Mesenchymal stem cell (in vitro differentiated cells and primary cell): ENCODE measurements at regions not wholly inside any gene's neighbourhood (a gene's known extent, or its start where the extent isn't known, plus 50 kb on each side); places are given as distances from the start of the nearest gene placed in this dataset.
"Not testable (repeated sequence)": the region's sequence is repeated elsewhere in the genome, so short reads cannot be mapped to it uniquely, and the experiment has no call there.

Experiments used
- DNase-seq: peaks from one replicate; pipeline ENCODE4 v3.0.0-alpha.2; 2013
- H2AFZ ChIP-seq: one replicate; pipeline ENCODE4 v1.6.1; 2013; ENCODE audit warnings: low read depth, mild to moderate bottlenecking, control low read depth, inconsistent platforms, low read length, moderate library complexity
- H2AK5ac ChIP-seq: 2 replicates; pipeline ENCODE4 v1.6.1; 2013; ENCODE audit warnings: low read length, moderate library complexity, mild to moderate bottlenecking, inconsistent platforms; ENCODE audit not compliant: severe bottlenecking
- H2BK120ac ChIP-seq: one replicate; pipeline ENCODE4 v1.6.1; 2013; ENCODE audit warnings: low read depth, mild to moderate bottlenecking, inconsistent platforms, low read length, moderate library complexity
- H2BK12ac ChIP-seq, 2 experiments: one replicate each; pipeline ENCODE4 v1.6.1; 2013; ENCODE audit warnings: inconsistent platforms in 2 of 2, low read length in 2 of 2, mild to moderate bottlenecking in 2 of 2, moderate library complexity in 2 of 2, control low read depth in 1 of 2
- H2BK15ac ChIP-seq: one replicate; pipeline ENCODE4 v1.6.1; 2013; ENCODE audit warnings: mild to moderate bottlenecking, low read depth, inconsistent platforms; ENCODE audit not compliant: poor library complexity, severe bottlenecking
- H2BK5ac ChIP-seq: 2 replicates; pipeline ENCODE4 v1.6.1; 2013; ENCODE audit warnings: low read depth, mild to moderate bottlenecking, low read length, control low read depth, inconsistent platforms; ENCODE audit not compliant: poor library complexity, severe bottlenecking
- H3K14ac ChIP-seq, 2 experiments: one replicate each; pipeline ENCODE4 v1.6.1; 2013; ENCODE audit warnings: inconsistent platforms in 2 of 2, low read length in 2 of 2, control low read depth in 1 of 2, mild to moderate bottlenecking in 1 of 2, moderate library complexity in 1 of 2
- H3K18ac ChIP-seq, 2 experiments: one replicate each; pipeline ENCODE4 v1.6.1; 2013; ENCODE audit warnings: inconsistent platforms in 2 of 2, low read length in 2 of 2, control low read depth in 1 of 2, low read depth in 1 of 2, mild to moderate bottlenecking in 1 of 2
- H3K23ac ChIP-seq, 2 experiments: one replicate each; pipeline ENCODE4 v1.6.1; 2013; ENCODE audit warnings: inconsistent platforms in 2 of 2, low read length in 2 of 2, mild to moderate bottlenecking in 2 of 2, moderate library complexity in 2 of 2, control low read depth in 1 of 2
- H3K27ac ChIP-seq: 2 replicates; pipeline ENCODE4 v1.5.1; 2013; ENCODE audit warnings: mild to moderate bottlenecking, moderate library complexity, low read length, control low read depth, inconsistent platforms; ENCODE audit not compliant: poor library complexity, severe bottlenecking
- H3K27me3 ChIP-seq, 2 experiments: 2 replicates each; pipeline versions ENCODE4 v1.6.1 to v1.7.0; 2013; ENCODE audit warnings: low read length in 2 of 2, mild to moderate bottlenecking in 2 of 2, moderate library complexity in 2 of 2, control low read depth in 1 of 2, inconsistent platforms in 1 of 2; ENCODE audit not compliant: control insufficient read depth in 1 of 2, insufficient read depth in 1 of 2
- H3K36me3 ChIP-seq, 2 experiments: 2 replicates each; pipeline versions ENCODE4 v1.6.1 to v1.7.0; 2013; ENCODE audit warnings: low read length in 2 of 2, control low read depth in 1 of 2, inconsistent platforms in 1 of 2, low read depth in 1 of 2, mild to moderate bottlenecking in 1 of 2; ENCODE audit not compliant: insufficient read depth in 2 of 2, control insufficient read depth in 1 of 2
- H3K4ac ChIP-seq, 2 experiments: one replicate each; pipeline ENCODE4 v1.6.1; 2013; ENCODE audit warnings: inconsistent platforms in 2 of 2, low read length in 2 of 2, mild to moderate bottlenecking in 2 of 2, moderate library complexity in 2 of 2, control low read depth in 1 of 2, low read depth in 1 of 2
- H3K4me1 ChIP-seq: 2 replicates; pipeline ENCODE4 v1.6.1; 2013; ENCODE audit warnings: low read depth, low read length, control low read depth; ENCODE audit not compliant: control insufficient read depth, insufficient read depth
- H3K4me2 ChIP-seq: 2 replicates; pipeline ENCODE4 v1.6.1; 2013; ENCODE audit warnings: low read length, mild to moderate bottlenecking, inconsistent platforms; ENCODE audit not compliant: poor library complexity, severe bottlenecking
- H3K4me3 ChIP-seq, 2 experiments: 2 replicates each; pipeline versions ENCODE4 v1.5.1 to v1.7.0; 2013; ENCODE audit warnings: low read length in 2 of 2, mild to moderate bottlenecking in 2 of 2, control low read depth in 1 of 2, low read depth in 1 of 2; ENCODE audit not compliant: insufficient read depth in 1 of 2
- H3K79me1 ChIP-seq: replicated peaks from 2 replicates; pipeline ENCODE4 v1.6.1; 2013; ENCODE audit warnings: mild to moderate bottlenecking, control low read depth, low read length, inconsistent platforms; ENCODE audit not compliant: poor library complexity, severe bottlenecking
- H3K9ac ChIP-seq: 2 replicates; pipeline ENCODE4 v1.7.0; 2013; ENCODE audit warnings: mild to moderate bottlenecking, low read length, moderate library complexity
- H3K9me3 ChIP-seq: 2 replicates; pipeline ENCODE4 v1.7.0; 2013; ENCODE audit warnings: mild to moderate bottlenecking, low read length; ENCODE audit not compliant: control insufficient read depth
- H4K8ac ChIP-seq: one replicate; pipeline ENCODE4 v1.6.1; 2013; ENCODE audit warnings: inconsistent platforms, mild to moderate bottlenecking, low read length, moderate library complexity
- H4K91ac ChIP-seq: one replicate; pipeline ENCODE4 v1.6.1; 2013; ENCODE audit warnings: mild to moderate bottlenecking, low read length, inconsistent platforms
- WGBS: methylation state at CpG from one replicate; pipeline ENCODE4 v1.1.7; 2013; ENCODE audit warnings: mixed read lengths; 5-methylcytosine and 5-hydroxymethylcytosine counted together

- H3K9me3 ChIP-seq, result no peaks in the 10 kb centered on the region
- no peak for DNase-seq
- no peak overlapping the region for H4K8ac ChIP-seq
- H2AK5ac ChIP-seq, result no peak overlapping the region
- H3K14ac ChIP-seq, result no peak overlapping the region
- H3K79me1 ChIP-seq, result no peaks in the 10 kb centered on the region
- no peak overlapping the region for H3K27ac ChIP-seq
- no peak overlapping the region for H2BK120ac ChIP-seq
- no peak overlapping the region for H2BK5ac ChIP-seq
- no peak overlapping the region for H3K4ac ChIP-seq
- H3K4me2 ChIP-seq, result no peak overlapping the region
- H3K18ac ChIP-seq, result no peak overlapping the region
- no peak overlapping the region for H2BK12ac ChIP-seq
- H3K4me1 ChIP-seq, result no peaks in the 10 kb centered on the region
- H3K36me3 ChIP-seq, result no peaks in the 10 kb centered on the region
- H3K9ac ChIP-seq, result no peak overlapping the region
- no peak overlapping the region for H4K91ac ChIP-seq
- no peak overlapping the region for H3K23ac ChIP-seq
- H2AFZ ChIP-seq, result no peak overlapping the region
- no peak overlapping the region for H3K4me3 ChIP-seq
- no peak overlapping the region for H2BK15ac ChIP-seq
- H3K27me3 ChIP-seq, result no peaks in the 10 kb centered on the region
- 67% methylated on average over 1 of the region's 3 CpGs for WGBS
Measured at GRCh38 chr13:61215116-61215515, 200.5 kb downstream of the PCDH20 start.

GRCh38 chr13:61214551-61214950 lies 201.1 kb downstream of the PCDH20 start:
- H2BK12ac ChIP-seq, result no peak overlapping the region
- H3K4me2 ChIP-seq, result no peak overlapping the region
- no peak overlapping the region for H3K18ac ChIP-seq
- H2BK120ac ChIP-seq, result no peak overlapping the region
- no peak overlapping the region for H3K4me3 ChIP-seq
- WGBS, result 90% methylated on average over 2 of the region's 4 CpGs
- no peaks in the 10 kb centered on the region for H3K27me3 ChIP-seq
- H2AK5ac ChIP-seq, result no peak overlapping the region
- no peak overlapping the region for H2AFZ ChIP-seq
- no peak overlapping the region for H3K9ac ChIP-seq
- no peak overlapping the region for H4K91ac ChIP-seq
- no peak overlapping the region for H3K23ac ChIP-seq
- H3K4ac ChIP-seq, result no peak overlapping the region
- H4K8ac ChIP-seq, result no peak overlapping the region
- H3K36me3 ChIP-seq, result no peaks in the 10 kb centered on the region
- no peak overlapping the region for H3K14ac ChIP-seq
- no peak overlapping the region for H2BK5ac ChIP-seq
- H3K9me3 ChIP-seq, result no peaks in the 10 kb centered on the region
- no peak for DNase-seq
- H3K79me1 ChIP-seq, result no peaks in the 10 kb centered on the region
- H2BK15ac ChIP-seq, result no peak overlapping the region
- no peak overlapping the region for H3K27ac ChIP-seq
- no peaks in the 10 kb centered on the region for H3K4me1 ChIP-seq

DNA sequence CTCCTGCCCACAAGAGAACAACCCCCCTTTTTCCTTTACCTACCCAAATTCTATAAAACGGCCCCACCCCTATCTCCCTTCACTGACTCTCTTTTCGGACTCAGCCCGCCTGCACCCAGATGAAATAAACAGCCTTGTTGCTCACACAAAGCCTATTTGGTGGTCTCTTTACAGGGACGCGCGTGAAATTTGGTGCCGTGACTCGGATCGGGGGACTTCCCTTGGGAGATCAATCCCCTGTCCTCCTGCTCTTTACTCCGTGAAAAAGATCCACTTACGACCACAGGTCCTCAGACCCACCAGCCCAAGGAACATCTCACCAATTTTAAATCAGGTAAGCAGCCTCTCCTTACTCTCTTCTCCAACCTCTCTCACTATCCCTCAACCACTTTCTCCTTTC lies 209.8 kb downstream of the PCDH20 start:
- not testable (repeated sequence) for H4K8ac ChIP-seq, H3K27ac ChIP-seq, H3K4ac ChIP-seq, H3K9me3 ChIP-seq, H2AFZ ChIP-seq, H3K4me2 ChIP-seq, H2BK5ac ChIP-seq, H2BK12ac ChIP-seq, H3K36me3 ChIP-seq, H3K9ac ChIP-seq, H3K4me1 ChIP-seq, H2BK120ac ChIP-seq, H3K79me1 ChIP-seq, H3K18ac ChIP-seq, H2AK5ac ChIP-seq, H3K14ac ChIP-seq, H3K23ac ChIP-seq, DNase-seq, H3K27me3 ChIP-seq, H2BK15ac ChIP-seq, H4K91ac ChIP-seq, H3K4me3 ChIP-seq
- 66% methylated on average over 11 of the region's 11 CpGs for WGBS

DNA sequence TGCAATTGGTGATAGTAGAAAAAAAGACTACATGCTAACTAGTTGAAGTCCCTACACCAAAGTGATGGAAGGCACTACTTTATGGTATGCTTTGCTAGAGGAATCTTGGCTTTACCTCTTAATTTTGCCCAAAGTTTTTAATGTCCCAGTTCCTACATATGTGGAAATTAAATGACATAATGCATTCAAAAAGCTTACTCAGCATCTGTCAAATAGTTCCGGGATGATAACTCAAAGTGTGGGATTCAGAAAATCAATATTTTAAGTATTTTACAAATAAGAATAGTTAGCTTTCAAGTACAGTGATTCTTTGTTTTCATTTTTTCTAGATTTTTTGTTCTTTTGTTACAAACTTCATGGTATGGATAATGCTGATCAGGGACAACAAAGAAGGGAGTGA lies 211.6 kb downstream of the PCDH20 start:
- Histone ChIP-seq H3K27ac (no peak overlapping the region), H2BK120ac (no peak overlapping the region), H3K4me3 (no peak overlapping the region), H3K79me1 (no peaks in the 10 kb centered on the region), H3K9ac (no peak overlapping the region), H3K4ac (no peak overlapping the region), H2BK15ac (no peak overlapping the region), H3K23ac (no peak overlapping the region), H4K8ac (no peak overlapping the region), H3K4me2 (no peak overlapping the region), H3K9me3 (no peaks in the 10 kb centered on the region), H3K14ac (no peak overlapping the region), H4K91ac (no peak overlapping the region), H3K18ac (no peak overlapping the region), H2BK5ac (no peak overlapping the region), H3K4me1 (no peaks in the 10 kb centered on the region), H2AFZ (no peak overlapping the region), H3K36me3 (no peaks in the 10 kb centered on the region), H3K27me3 (no peaks in the 10 kb centered on the region), H2BK12ac (no peak overlapping the region), H2AK5ac (no peak overlapping the region)
- WGBS, result no CpG with 5 or more reads among the region's 1 CpG
- DNase-seq, result no peak
